Glutamatergic neuron (in vitro differentiated cells): ENCODE measurements at regions not wholly inside any gene's neighbourhood (a gene's known extent, or its start where the extent isn't known, plus 50 kb on each side); places are given as distances from the start of the nearest gene placed in this dataset.

ENCODE experiments used
- DNase-seq: peaks from one replicate; pipeline ENCODE4 v3.0.0; 2022
- H3K27ac Mint-ChIP-seq: one replicate; pipeline ENCODE4 v1.8.0; 2020; ENCODE audit warnings: mild to moderate bottlenecking, mixed read lengths, inconsistent platforms; ENCODE audit not compliant: unreplicated experiment
- H3K27me3 Mint-ChIP-seq: one replicate; pipeline ENCODE4 v1.8.0; 2020; ENCODE audit warnings: mild to moderate bottlenecking, moderate library complexity, mixed read lengths, inconsistent platforms; ENCODE audit not compliant: unreplicated experiment
- H3K36me3 Mint-ChIP-seq: one replicate; pipeline ENCODE4 v1.8.0; 2020; ENCODE audit warnings: mild to moderate bottlenecking, mixed read lengths, inconsistent platforms; ENCODE audit not compliant: unreplicated experiment
- H3K4me1 Mint-ChIP-seq: one replicate; pipeline ENCODE4 v1.8.0; 2020; ENCODE audit warnings: mild to moderate bottlenecking, low read depth, mixed read lengths, inconsistent platforms; ENCODE audit not compliant: unreplicated experiment
- H3K4me3 Mint-ChIP-seq: one replicate; pipeline ENCODE4 v1.8.0; 2020; ENCODE audit warnings: mild to moderate bottlenecking, mixed read lengths, inconsistent platforms; ENCODE audit not compliant: unreplicated experiment
- H3K9me3 Mint-ChIP-seq: one replicate; pipeline ENCODE4 v1.8.0; 2020; ENCODE audit warnings: mild to moderate bottlenecking, moderate library complexity, mixed read lengths, inconsistent platforms; ENCODE audit not compliant: unreplicated experiment
- TF ChIP-seq, protein P1 (sequence below): fragments of 200-600 bp; sonication (generic); IDR thresholded peaks from one replicate; pipeline ENCODE4 v1.5.0; 2021; ENCODE audit not compliant: partially characterized antibody, unreplicated experiment

DNA sequence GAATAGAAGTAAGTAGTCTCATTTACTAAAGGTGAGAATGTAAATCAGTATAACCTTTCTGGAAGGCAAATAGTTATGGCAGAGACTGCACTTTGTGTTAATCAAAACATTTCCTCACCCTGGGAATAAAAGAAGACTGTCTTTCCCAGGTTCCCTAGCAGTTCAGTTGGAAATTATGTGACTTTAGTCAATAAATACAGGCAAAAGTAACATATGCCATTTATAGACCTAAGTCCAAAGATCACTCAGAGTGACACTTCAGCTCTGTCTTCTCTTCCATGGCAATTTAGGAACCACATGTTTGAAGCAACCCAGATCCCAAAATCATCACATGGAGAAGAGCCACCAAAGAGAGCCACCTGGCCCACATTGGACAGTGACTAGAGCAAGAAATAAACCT, 160.7 kb upstream of the SV2C start:
- DNase-seq: no peak
- no peak overlapping the region for H3K4me3 Mint-ChIP-seq
- H3K4me1 Mint-ChIP-seq: no peaks in the 10 kb centered on the region
- no peak overlapping the region for H3K27ac Mint-ChIP-seq
- H3K9me3 Mint-ChIP-seq: no peaks in the 10 kb centered on the region
- no peaks in the 10 kb centered on the region for H3K36me3 Mint-ChIP-seq
- peaks cover 2% of the 10 kb centered on the region for H3K27me3 Mint-ChIP-seq
- TF ChIP-seq, protein P1, sequence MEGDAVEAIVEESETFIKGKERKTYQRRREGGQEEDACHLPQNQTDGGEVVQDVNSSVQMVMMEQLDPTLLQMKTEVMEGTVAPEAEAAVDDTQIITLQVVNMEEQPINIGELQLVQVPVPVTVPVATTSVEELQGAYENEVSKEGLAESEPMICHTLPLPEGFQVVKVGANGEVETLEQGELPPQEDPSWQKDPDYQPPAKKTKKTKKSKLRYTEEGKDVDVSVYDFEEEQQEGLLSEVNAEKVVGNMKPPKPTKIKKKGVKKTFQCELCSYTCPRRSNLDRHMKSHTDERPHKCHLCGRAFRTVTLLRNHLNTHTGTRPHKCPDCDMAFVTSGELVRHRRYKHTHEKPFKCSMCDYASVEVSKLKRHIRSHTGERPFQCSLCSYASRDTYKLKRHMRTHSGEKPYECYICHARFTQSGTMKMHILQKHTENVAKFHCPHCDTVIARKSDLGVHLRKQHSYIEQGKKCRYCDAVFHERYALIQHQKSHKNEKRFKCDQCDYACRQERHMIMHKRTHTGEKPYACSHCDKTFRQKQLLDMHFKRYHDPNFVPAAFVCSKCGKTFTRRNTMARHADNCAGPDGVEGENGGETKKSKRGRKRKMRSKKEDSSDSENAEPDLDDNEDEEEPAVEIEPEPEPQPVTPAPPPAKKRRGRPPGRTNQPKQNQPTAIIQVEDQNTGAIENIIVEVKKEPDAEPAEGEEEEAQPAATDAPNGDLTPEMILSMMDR: no peak

DNA sequence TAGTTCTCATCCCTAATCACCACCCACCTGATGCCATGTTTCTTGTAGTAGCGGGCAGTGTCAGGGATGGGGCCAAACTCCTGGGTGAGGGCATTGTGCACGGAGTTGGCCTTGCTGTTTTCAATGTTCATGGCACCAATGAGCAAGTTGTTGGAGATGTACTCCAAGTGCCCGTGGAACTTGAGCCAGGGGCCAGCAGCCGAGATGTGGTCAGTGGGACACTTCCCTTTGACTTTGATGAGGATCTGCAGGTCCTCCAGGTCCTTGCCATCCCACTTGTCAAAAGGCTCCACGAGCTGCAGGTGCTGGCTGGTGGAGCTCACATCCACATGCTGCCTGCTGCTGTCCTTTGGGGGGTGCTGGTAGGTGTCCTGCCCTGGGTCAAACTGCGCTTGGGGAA, 162.2 kb upstream of the SV2C start:
- peaks cover 2% of the 10 kb centered on the region for H3K27me3 Mint-ChIP-seq
- TF ChIP-seq, protein P1: no peak
- no peaks in the 10 kb centered on the region for H3K36me3 Mint-ChIP-seq
- no peaks in the 10 kb centered on the region for H3K4me1 Mint-ChIP-seq
- H3K9me3 Mint-ChIP-seq: no peaks in the 10 kb centered on the region
- DNase-seq: no peak
- H3K4me3 Mint-ChIP-seq: no peak overlapping the region
- H3K27ac Mint-ChIP-seq: no peak overlapping the region

DNA sequence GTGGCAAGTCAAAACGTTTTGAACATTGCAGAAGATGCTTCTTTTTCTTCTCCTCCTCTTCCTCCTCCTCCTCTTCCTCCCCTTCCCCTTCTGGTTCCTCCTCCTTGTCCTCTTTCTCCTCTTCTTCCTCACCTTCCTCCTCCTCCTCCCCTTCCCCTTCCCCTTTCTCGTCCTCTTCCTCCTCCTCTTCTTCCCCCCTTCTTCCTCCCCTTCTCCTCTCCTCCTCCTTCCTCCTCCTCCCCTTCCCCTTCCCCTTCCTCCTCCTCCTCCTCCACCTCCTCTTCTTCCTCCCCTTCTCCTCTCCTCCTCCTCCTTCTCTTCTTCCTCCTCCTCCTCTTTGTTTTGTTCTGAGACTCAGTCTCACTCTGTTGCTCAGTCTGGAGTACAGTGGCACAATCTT, 167.0 kb upstream of the SV2C start:
- TF ChIP-seq, protein P1: no peak
- H3K27ac Mint-ChIP-seq: no peak overlapping the region
- peaks cover 2% of the 10 kb centered on the region for H3K27me3 Mint-ChIP-seq
- no peak for DNase-seq
- H3K4me3 Mint-ChIP-seq: no peak overlapping the region
- H3K36me3 Mint-ChIP-seq: no peaks in the 10 kb centered on the region
- no peaks in the 10 kb centered on the region for H3K9me3 Mint-ChIP-seq
- H3K4me1 Mint-ChIP-seq: no peaks in the 10 kb centered on the region

DNA sequence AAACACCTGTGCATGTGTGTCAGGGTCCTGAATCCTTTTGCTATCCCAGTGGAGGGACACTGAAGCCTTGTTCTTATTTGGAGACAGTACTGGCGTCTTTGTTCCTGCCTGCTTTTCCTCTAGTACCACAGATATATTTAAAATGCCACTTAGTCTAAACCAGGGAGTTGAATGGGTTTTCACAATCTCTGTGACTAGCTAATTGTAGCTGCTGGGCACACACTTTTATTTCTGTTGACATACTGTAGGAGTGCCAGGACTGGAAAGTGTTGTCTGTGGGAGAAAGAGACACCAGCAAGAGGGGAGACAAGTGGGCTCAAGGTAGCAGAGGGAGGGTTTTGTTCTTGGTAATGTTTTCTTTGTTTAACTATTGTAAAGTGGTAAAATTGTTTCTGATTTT, 174.0 kb upstream of the SV2C start:
- DNase-seq: no peak
- H3K36me3 Mint-ChIP-seq: no peaks in the 10 kb centered on the region
- no peaks in the 10 kb centered on the region for H3K9me3 Mint-ChIP-seq
- H3K27me3 Mint-ChIP-seq: no peaks in the 10 kb centered on the region
- TF ChIP-seq, protein P1: no peak
- H3K27ac Mint-ChIP-seq: no peak overlapping the region
- no peaks in the 10 kb centered on the region for H3K4me1 Mint-ChIP-seq
- H3K4me3 Mint-ChIP-seq: no peak overlapping the region

DNA sequence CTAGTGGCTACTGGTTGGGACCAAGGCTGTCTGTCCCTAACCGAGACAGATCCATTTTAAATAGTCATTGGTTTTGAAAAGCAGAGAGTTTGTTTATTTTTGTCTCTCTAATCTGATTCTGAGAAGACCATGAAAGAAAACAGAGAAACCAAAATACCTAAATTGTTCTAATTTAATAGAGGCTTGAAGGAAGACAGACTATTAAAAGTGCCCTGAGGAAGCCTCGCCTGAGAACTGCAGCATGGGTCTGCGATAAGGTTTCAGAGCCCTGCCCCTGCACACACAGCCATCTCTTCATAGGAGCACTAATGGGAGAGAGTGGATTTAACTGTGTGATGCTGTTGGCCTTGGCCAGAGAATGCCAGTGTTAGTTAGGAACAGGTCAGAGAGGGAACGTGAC, 175.5 kb upstream of the SV2C start:
- H3K4me1 Mint-ChIP-seq: no peaks in the 10 kb centered on the region
- no peaks in the 10 kb centered on the region for H3K27me3 Mint-ChIP-seq
- no peak overlapping the region for H3K27ac Mint-ChIP-seq

More for the DNA sequence above, 175.5 kb upstream of the SV2C start:
- no peaks in the 10 kb centered on the region for H3K36me3 Mint-ChIP-seq
- H3K9me3 Mint-ChIP-seq: no peaks in the 10 kb centered on the region
- TF ChIP-seq, protein P1: no peak
- no peak overlapping the region for H3K4me3 Mint-ChIP-seq
- DNase-seq: no peak
